HG03460 (cell line): ENCODE measurements at regions not wholly inside any gene's neighbourhood (a gene's known extent, or its start where the extent isn't known, plus 50 kb on each side); places are given as distances from the start of the nearest gene placed in this dataset.
"Not testable (repeated sequence)": the region's sequence is repeated elsewhere in the genome, so short reads cannot be mapped to it uniquely, and the experiment has no call there.

Experiments used
- ATAC-seq: cut with Tn5 transposase; IDR thresholded peaks from one replicate; pipeline ENCODE4 v1.9.1; 2021; ENCODE audit not compliant: unreplicated experiment

GRCh38 chr22:47517062-47517461, 754.6 kb downstream of the TBC1D22A start:
- no peak for ATAC-seq

GRCh38 chr22:47515384-47516125, 753.1 kb downstream of the TBC1D22A start:
- ATAC-seq = no peak

- no peak for ATAC-seq
Measured at GRCh38 chr22:47512617-47513016, 750.2 kb downstream of the TBC1D22A start.

GRCh38 chr22:47504962-47505361, 742.5 kb downstream of the TBC1D22A start:
- no peak for ATAC-seq

- ATAC-seq = no peak
Measured at GRCh38 chr22:47498969-47499495, 736.6 kb downstream of the TBC1D22A start.

GRCh38 chr22:47497666-47498065, 735.2 kb downstream of the TBC1D22A start:
- ATAC-seq = no peak

- no peak for ATAC-seq
Measured at GRCh38 chr22:47495110-47495509, 732.7 kb downstream of the TBC1D22A start.

- ATAC-seq = not testable (repeated sequence)
Measured at GRCh38 chr22:47488131-47488530, 725.7 kb downstream of the TBC1D22A start.

- no peak for ATAC-seq
Measured at GRCh38 chr22:47486569-47487312, 724.3 kb downstream of the TBC1D22A start.

GRCh38 chr22:47484960-47485569, 722.6 kb downstream of the TBC1D22A start:
- ATAC-seq = no peak

- no peak for ATAC-seq
Measured at GRCh38 chr22:47476231-47476630, 713.8 kb downstream of the TBC1D22A start.

GRCh38 chr22:47474895-47475294, 712.4 kb downstream of the TBC1D22A start:
- no peak for ATAC-seq

GRCh38 chr22:47474464-47474863, 712.0 kb downstream of the TBC1D22A start:
- no peak for ATAC-seq

GRCh38 chr22:47472636-47473035, 710.2 kb downstream of the TBC1D22A start:
- ATAC-seq = no peak

- ATAC-seq = no peak
Measured at GRCh38 chr22:47471406-47471805, 709.0 kb downstream of the TBC1D22A start.

GRCh38 chr22:47465809-47466208, 703.4 kb downstream of the TBC1D22A start:
- ATAC-seq = no peak

GRCh38 chr22:47465222-47465621, 702.8 kb downstream of the TBC1D22A start:
- no peak for ATAC-seq

- no peak for ATAC-seq
Measured at GRCh38 chr22:47463220-47463619, 700.8 kb downstream of the TBC1D22A start.

GRCh38 chr22:47460861-47461260, 698.4 kb downstream of the TBC1D22A start:
- ATAC-seq = no peak

- ATAC-seq = no peak
Measured at GRCh38 chr22:47460176-47460575, 697.7 kb downstream of the TBC1D22A start.

- ATAC-seq = no peak
Measured at GRCh38 chr22:47458348-47458747, 695.9 kb downstream of the TBC1D22A start.
